Activated T-helper 17 cell treated with anti-CD3 and anti-CD28 coated beads, Interleukin-2, amount 50 U/mL, for 72 hours (primary cell): ENCODE measurements at regions not wholly inside any gene's neighbourhood (a gene's known extent, or its start where the extent isn't known, plus 50 kb on each side); places are given as distances from the start of the nearest gene placed in this dataset.

Experiments used
- ATAC-seq: fragments of 150-1000 bp; cut with Tn5 transposase; replicated peaks from 2 replicates; pipeline ENCODE4 v1.10.0; 2021; ENCODE audit warnings: mild to moderate bottlenecking, moderate library complexity
- H3K27ac Mint-ChIP-seq: one replicate; pipeline ENCODE4 v1.8.0; 2022; ENCODE audit warnings: mixed read lengths
- H3K27me3 Mint-ChIP-seq: one replicate; pipeline ENCODE4 v1.8.0; 2022; ENCODE audit warnings: mixed read lengths
- H3K36me3 Mint-ChIP-seq: one replicate; pipeline ENCODE4 v1.8.0; 2022; ENCODE audit warnings: low read depth, mild to moderate bottlenecking, mixed read lengths
- H3K4me1 Mint-ChIP-seq: one replicate; pipeline ENCODE4 v1.8.0; 2022; ENCODE audit warnings: mixed read lengths
- H3K4me3 Mint-ChIP-seq: one replicate; pipeline ENCODE4 v1.8.0; 2022; ENCODE audit warnings: mild to moderate bottlenecking, mixed read lengths
- H3K9me3 Mint-ChIP-seq: one replicate; pipeline ENCODE4 v1.8.0; 2022; ENCODE audit warnings: mixed read lengths

GRCh38 chr15:77855871-77856270 lies 221.6 kb downstream of the TBC1D2B start:
- H3K4me1 Mint-ChIP-seq: no peaks in the 10 kb centered on the region
- no peak overlapping the region for H3K27ac Mint-ChIP-seq
- peaks cover 24% of the 10 kb centered on the region for H3K27me3 Mint-ChIP-seq
- H3K9me3 Mint-ChIP-seq: no peaks in the 10 kb centered on the region
- no peak overlapping the region for H3K4me3 Mint-ChIP-seq
- H3K36me3 Mint-ChIP-seq: no peaks in the 10 kb centered on the region
- ATAC-seq: no peak

GRCh38 chr15:77854980-77855379 lies 222.3 kb upstream of the LINGO1 start:
- H3K27me3 Mint-ChIP-seq: peaks cover 26% of the 10 kb centered on the region
- no peak overlapping the region for H3K27ac Mint-ChIP-seq
- no peak overlapping the region for H3K4me3 Mint-ChIP-seq
- no peaks in the 10 kb centered on the region for H3K4me1 Mint-ChIP-seq
- H3K36me3 Mint-ChIP-seq: no peaks in the 10 kb centered on the region
- ATAC-seq: no peak
- no peaks in the 10 kb centered on the region for H3K9me3 Mint-ChIP-seq

DNA sequence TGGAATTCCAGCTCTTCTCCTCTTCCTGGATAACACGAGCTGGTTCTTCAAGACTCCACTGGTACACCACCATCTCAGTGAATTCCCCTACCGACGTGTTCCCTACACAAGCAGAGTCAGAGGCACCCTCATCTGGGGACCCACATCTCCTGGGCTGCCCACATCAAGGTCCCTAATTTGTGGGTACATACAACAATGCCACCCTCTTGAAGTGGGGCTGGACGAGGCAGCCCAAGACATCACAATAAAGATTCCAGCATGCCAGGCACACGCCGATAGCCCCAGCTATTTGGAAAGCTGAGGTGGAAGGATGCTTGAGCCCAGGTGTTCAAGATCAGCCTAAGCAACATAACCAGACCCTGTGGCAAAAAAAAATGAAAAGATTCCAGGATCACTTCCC lies 221.2 kb upstream of the LINGO1 start:
- Mint-ChIP-seq H3K4me1 (no peaks in the 10 kb centered on the region), H3K27me3 (peaks cover 30% of the 10 kb centered on the region), H3K36me3 (no peaks in the 10 kb centered on the region), H3K27ac (no peak overlapping the region), H3K4me3 (no peak overlapping the region), H3K9me3 (no peaks in the 10 kb centered on the region)
- ATAC-seq: no peak

GRCh38 chr15:77853008-77853328 lies 220.3 kb upstream of the LINGO1 start:
- H3K36me3 Mint-ChIP-seq: no peaks in the 10 kb centered on the region
- H3K27me3 Mint-ChIP-seq: peaks cover 34% of the 10 kb centered on the region
- H3K9me3 Mint-ChIP-seq: no peaks in the 10 kb centered on the region
- H3K4me1 Mint-ChIP-seq: no peaks in the 10 kb centered on the region
- H3K4me3 Mint-ChIP-seq: no peak overlapping the region
- H3K27ac Mint-ChIP-seq: no peak overlapping the region
- no peak for ATAC-seq

DNA sequence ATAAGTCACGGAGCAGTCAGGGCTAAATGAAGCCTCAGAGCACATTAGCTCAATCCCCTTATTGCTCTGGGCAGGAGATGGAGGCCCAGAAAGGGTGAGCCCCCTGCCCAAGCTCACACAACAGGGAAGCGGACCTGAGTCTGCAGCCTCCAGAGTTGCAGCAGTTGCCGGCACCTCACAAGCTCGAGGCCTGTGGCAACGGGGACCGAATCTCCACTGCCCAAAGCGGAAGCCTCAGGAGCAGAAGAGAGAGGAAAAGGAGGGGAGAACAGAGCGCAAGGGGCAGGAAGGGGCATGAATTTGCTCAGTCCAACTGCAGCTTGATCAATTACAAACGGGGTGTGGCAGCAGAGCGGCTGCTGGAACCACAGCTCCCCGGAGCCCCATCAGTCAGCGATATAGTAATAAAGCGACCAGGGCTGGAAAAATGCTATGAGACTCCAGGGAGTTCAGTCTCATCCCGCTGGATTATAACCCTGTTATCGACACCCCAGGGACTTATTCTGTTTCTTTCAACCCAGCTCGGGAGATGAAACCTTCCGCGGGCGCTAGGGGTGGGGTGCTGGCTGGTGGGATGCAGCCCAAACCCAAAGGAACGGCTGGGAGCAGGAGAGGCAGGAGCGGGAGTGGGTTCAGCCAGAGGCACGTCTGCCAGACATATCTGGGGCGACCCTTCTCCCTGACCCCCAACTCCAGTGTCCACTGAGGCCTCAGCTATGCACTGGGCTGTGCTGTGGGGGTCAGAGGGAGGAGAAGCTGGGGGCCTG lies 219.7 kb upstream of the LINGO1 start:
- no peaks in the 10 kb centered on the region for H3K36me3 Mint-ChIP-seq
- H3K9me3 Mint-ChIP-seq: no peaks in the 10 kb centered on the region
- no peak for ATAC-seq
- no peak overlapping the region for H3K4me3 Mint-ChIP-seq
- H3K4me1 Mint-ChIP-seq: no peaks in the 10 kb centered on the region
- peaks cover 37% of the 10 kb centered on the region for H3K27me3 Mint-ChIP-seq
- H3K27ac Mint-ChIP-seq: no peak overlapping the region

DNA sequence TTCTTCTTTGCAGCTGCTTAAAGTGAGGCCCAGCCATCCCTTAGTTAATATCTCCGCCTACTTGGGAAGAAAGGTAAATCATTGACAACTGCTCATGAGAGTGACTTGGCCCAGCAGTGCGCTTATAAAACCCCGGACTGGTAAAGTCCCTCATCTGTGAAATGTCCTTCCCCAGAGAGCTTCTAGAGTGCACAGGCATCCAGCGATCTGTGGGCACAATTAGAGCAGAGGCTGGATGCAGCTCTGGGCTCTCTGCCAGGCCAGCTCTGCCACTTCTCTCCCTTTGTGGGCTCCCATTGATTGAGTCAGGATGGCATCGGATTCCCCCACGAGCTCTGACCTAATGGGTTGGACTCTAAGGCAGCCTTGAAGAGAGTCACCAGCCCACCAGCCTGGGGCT lies 219.0 kb upstream of the LINGO1 start:
- Mint-ChIP-seq H3K36me3 (no peaks in the 10 kb centered on the region), H3K27me3 (peaks cover 39% of the 10 kb centered on the region), H3K27ac (no peak overlapping the region), H3K4me1 (no peaks in the 10 kb centered on the region), H3K4me3 (no peak overlapping the region), H3K9me3 (no peaks in the 10 kb centered on the region)
- ATAC-seq: no peak

- Mint-ChIP-seq H3K4me1 (no peaks in the 10 kb centered on the region), H3K27ac (no peak overlapping the region), H3K4me3 (no peak overlapping the region), H3K27me3 (peaks cover 42% of the 10 kb centered on the region), H3K9me3 (no peaks in the 10 kb centered on the region), H3K36me3 (no peaks in the 10 kb centered on the region)
- ATAC-seq: no peak
Observed at GRCh38 chr15:77851086-77851485, 218.4 kb upstream of the LINGO1 start.

DNA sequence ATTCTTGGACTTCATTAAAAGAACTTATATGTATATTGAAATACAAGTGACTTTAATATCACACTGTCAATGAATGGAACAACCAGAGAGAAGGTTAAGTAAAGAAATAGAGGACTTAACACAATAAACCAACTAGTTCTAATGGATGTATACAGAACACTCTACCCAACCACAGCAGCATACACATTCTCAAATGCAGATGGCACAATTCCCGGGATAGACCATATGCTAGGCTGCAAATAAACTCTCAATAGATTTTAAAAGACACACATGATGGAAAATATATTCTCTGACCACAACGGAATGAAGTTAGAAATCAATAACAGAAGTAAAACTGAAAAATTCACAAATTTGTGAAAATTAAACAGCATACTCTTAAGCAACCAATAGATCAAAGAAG lies 214.3 kb upstream of the LINGO1 start:
- ATAC-seq: no peak
- H3K9me3 Mint-ChIP-seq: peaks cover 8% of the 10 kb centered on the region
- H3K4me3 Mint-ChIP-seq: no peak overlapping the region
- H3K4me1 Mint-ChIP-seq: no peaks in the 10 kb centered on the region
- H3K36me3 Mint-ChIP-seq: no peaks in the 10 kb centered on the region
- H3K27ac Mint-ChIP-seq: no peak overlapping the region
- peaks cover 50% of the 10 kb centered on the region for H3K27me3 Mint-ChIP-seq

DNA sequence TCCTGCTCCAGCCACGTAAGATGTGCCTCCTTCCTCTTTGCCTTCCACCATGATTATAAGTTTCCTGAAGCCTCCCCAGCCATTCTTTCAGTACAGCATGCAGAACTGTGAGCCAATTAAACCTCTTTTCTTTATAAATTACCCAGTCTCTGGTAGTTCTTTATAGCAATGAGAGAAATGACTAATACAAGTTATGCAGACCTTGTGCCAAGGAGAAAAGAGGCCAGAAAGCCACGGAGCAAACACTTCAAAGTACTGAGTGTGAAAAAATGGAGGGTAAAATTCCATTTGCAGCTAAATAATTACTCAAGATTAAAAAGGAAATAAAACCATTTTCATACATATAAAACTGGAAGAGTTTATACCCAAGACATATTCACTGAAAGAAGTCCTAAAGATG lies 213.6 kb upstream of the LINGO1 start:
- peaks cover 45% of the 10 kb centered on the region for H3K27me3 Mint-ChIP-seq
- H3K9me3 Mint-ChIP-seq: peaks cover 8% of the 10 kb centered on the region
- H3K27ac Mint-ChIP-seq: no peak overlapping the region
- no peak for ATAC-seq
- no peaks in the 10 kb centered on the region for H3K4me1 Mint-ChIP-seq
- H3K4me3 Mint-ChIP-seq: no peak overlapping the region
- no peaks in the 10 kb centered on the region for H3K36me3 Mint-ChIP-seq

DNA sequence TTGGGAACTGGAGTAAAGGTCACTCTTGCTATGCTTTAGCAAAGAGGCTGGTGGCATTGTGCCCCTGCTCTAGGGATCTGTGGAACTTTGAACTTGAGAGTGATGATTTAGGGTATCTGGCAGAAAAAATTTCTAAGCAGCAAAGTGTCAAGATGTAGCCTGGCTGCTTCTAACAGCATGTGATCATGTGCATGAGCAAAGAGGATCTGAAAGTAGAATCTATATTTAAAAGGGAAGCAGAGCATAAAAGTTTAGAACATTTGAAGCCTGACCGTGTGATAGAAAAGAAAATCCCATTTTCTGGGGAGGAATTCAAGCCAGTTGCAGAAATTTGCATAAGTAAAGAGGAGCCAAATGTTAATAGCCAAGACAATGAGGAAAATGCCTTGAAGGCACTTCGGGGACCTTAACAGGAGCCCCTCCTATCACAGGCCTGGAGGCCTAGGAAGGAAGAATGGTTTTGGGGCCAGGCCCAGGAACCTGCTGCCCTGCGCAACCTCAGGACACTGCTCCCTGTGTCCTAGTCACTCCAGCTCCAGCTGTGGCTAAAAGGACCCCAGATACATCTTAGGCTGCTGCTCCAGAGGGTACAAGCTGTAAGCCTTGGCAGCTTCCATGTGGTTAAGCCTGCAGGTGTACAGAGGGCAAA lies 212.2 kb upstream of the LINGO1 start:
- H3K4me3 Mint-ChIP-seq: no peak overlapping the region
- H3K9me3 Mint-ChIP-seq: peaks cover 8% of the 10 kb centered on the region
- H3K36me3 Mint-ChIP-seq: no peaks in the 10 kb centered on the region
- H3K4me1 Mint-ChIP-seq: no peaks in the 10 kb centered on the region
- peaks cover 44% of the 10 kb centered on the region for H3K27me3 Mint-ChIP-seq
- H3K27ac Mint-ChIP-seq: no peak overlapping the region
- ATAC-seq: no peak

DNA sequence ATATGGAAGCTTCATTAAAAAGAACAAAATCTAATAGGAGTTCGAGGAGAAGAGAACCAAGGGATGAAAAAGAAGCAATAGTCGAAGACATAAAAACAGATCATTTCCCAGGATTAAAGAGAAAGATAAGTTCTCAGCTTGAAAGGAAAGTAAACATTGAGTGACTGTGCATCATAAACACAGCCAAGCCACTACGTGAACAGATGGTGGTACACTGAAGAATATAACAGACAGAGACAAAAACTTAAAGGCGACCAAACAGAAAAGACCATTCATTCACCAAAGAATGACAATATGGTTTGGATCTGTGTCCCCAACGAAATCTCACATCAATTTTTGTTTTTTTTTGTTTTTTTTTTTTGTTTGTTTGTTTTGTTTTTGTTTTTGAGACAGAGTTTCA lies 210.8 kb upstream of the LINGO1 start:
- no peak for ATAC-seq
- no peaks in the 10 kb centered on the region for H3K36me3 Mint-ChIP-seq
- no peak overlapping the region for H3K4me3 Mint-ChIP-seq
- no peak overlapping the region for H3K27ac Mint-ChIP-seq
- no peaks in the 10 kb centered on the region for H3K4me1 Mint-ChIP-seq
- H3K9me3 Mint-ChIP-seq: peaks cover 8% of the 10 kb centered on the region
- H3K27me3 Mint-ChIP-seq: peaks cover 49% of the 10 kb centered on the region

DNA sequence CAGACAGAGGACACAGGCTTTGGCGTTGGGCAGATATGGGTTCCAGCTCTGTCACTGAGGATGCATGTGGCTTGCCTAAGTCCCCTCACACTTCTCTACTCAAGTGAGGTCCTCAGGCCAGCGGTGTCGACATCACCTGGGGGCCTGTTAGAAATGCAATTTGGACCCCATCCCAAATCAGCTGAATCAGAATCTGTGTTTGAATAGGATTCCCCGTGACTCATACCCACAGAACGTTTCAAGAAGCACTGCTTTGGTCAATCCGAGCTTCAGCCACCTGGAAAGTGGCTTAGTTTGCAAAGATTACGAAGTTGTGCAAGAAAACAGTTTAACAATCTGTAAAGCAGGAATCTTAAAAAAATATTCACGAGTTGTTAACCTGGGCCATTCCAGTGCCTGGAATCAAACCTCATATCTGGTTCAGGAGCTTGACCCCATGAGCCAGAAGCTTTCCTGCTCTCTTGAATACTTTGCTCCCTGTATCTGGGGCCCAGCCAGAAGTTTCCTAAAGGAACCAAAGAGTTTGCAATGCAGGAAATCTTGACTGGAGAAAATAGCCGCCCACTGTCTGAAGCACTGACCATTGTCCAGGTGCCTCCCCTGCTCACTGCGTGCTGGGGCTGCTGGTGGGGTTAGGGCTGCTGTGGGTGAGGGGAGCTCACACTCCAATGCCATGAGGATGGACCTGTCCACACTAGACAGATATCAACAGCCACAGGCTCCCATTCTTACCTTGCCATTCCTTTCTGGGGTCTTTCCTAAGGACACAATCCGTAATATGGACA lies 208.5 kb upstream of the LINGO1 start:
- H3K4me3 Mint-ChIP-seq: no peak overlapping the region
- H3K4me1 Mint-ChIP-seq: no peaks in the 10 kb centered on the region
- peaks cover 8% of the 10 kb centered on the region for H3K9me3 Mint-ChIP-seq
- no peak overlapping the region for H3K27ac Mint-ChIP-seq
- no peaks in the 10 kb centered on the region for H3K36me3 Mint-ChIP-seq
- H3K27me3 Mint-ChIP-seq: peaks cover 41% of the 10 kb centered on the region
- no peak for ATAC-seq

DNA sequence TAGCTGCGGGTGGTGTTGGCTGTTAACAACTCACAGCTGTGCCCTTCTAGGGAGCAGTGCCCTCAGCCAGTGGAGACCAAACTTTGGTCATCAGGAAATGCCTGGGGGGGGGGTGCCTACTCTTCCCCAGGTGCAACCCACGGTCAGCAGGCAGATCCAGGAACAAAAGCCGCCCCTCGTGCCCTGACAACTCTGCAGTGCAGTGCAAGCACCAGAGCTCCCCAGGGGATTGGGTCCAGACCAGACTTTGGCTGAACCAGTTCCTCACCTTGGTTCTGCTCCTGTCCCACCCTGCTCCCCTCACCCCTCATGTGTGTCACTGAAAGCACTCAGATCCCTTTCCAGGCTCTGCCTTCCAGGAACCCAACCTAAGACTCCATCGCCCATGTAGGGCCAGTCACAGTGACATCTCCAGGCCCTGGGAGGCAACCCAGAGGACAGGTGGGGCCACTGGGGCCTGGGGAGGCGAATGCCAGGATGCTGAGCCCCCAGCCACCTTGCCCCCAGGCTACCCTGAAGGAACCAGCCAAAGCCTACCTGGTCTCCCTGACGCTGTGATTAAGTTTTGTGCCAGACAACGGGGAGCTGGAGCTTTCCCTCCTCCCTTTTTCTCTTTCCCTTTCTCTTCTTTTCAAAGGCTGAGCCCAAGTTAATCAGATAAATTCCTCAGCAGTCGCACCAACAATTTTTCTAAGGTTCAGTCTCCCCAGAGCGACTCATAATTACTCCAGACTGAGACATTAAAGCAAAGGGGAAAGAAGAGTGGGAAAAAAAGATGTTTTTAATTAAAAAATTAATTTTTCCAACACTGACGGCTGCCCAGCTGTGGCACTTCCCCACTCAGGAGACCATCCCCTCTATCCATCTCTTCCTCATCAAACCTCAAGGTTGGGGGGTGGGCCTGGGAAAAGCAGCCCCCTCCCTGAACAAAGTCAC lies 207.5 kb upstream of the LINGO1 start:
- no peaks in the 10 kb centered on the region for H3K36me3 Mint-ChIP-seq
- peaks cover 36% of the 10 kb centered on the region for H3K27me3 Mint-ChIP-seq
- no peaks in the 10 kb centered on the region for H3K4me1 Mint-ChIP-seq
- no peak for ATAC-seq
- H3K4me3 Mint-ChIP-seq: no peak overlapping the region
- peaks cover 8% of the 10 kb centered on the region for H3K9me3 Mint-ChIP-seq
- H3K27ac Mint-ChIP-seq: no peak overlapping the region

DNA sequence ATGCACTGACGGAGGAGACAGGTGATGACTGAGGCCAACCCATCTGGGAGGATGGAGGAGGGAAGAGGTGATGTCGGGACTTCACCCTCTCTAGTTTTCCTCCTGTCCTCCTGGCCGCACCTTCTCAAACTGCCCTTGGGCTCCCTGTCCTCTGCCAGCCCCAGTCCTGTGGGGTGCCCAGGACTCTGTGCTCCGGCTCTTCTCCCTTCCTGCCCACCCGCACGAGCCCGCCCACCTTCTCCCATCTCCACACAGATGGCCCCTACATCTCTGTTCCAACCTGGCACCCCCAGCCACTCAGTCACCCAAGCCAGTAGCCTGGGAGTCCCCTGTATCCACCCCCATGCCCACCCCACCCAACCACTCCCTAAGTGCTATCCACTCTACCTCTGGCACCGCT lies 206.7 kb upstream of the LINGO1 start:
- H3K4me3 Mint-ChIP-seq: no peak overlapping the region
- H3K36me3 Mint-ChIP-seq: no peaks in the 10 kb centered on the region
- H3K9me3 Mint-ChIP-seq: peaks cover 3% of the 10 kb centered on the region
- peaks cover 31% of the 10 kb centered on the region for H3K27me3 Mint-ChIP-seq
- no peaks in the 10 kb centered on the region for H3K4me1 Mint-ChIP-seq
- H3K27ac Mint-ChIP-seq: no peak overlapping the region
- no peak for ATAC-seq
